AG09319 (cell line): ENCODE measurements at regions not wholly inside any gene's neighbourhood (a gene's known extent, or its start where the extent isn't known, plus 50 kb on each side); places are given as distances from the start of the nearest gene placed in this dataset.

Experiments
- DNase-seq: peaks from one replicate; pipeline ENCODE4 v3.0.0-alpha.2; 2010; ENCODE audit warnings: low read depth; ENCODE audit errors: extremely low read depth
- TF ChIP-seq, protein P1 (sequence below): IDR thresholded peaks from 2 replicates; pipeline ENCODE4 v1.5.1; 2011; ENCODE audit warnings: low read depth, mild to moderate bottlenecking, inconsistent platforms, low read length, moderate library complexity

DNA sequence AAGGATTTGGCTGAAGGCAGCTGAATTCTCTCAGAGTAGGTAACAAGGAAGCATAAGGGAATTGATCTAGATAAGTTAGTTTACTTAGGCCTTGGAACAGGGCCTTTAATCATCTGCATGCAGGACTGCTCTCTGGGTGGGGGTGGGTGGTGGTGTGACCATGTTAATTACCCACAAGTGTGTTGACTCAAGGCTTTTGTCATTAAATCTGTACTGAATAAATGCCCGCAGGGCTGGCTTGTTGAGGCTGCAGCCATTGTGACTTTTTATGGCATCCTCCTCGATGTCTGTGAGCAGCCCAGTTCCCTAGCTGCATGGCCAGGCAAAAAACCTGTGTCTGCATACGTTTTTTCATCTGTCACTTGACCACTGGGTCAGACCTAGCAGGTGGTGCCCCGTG, 63.5 kb upstream of the ASCC3 start:
- TF ChIP-seq, protein P1, sequence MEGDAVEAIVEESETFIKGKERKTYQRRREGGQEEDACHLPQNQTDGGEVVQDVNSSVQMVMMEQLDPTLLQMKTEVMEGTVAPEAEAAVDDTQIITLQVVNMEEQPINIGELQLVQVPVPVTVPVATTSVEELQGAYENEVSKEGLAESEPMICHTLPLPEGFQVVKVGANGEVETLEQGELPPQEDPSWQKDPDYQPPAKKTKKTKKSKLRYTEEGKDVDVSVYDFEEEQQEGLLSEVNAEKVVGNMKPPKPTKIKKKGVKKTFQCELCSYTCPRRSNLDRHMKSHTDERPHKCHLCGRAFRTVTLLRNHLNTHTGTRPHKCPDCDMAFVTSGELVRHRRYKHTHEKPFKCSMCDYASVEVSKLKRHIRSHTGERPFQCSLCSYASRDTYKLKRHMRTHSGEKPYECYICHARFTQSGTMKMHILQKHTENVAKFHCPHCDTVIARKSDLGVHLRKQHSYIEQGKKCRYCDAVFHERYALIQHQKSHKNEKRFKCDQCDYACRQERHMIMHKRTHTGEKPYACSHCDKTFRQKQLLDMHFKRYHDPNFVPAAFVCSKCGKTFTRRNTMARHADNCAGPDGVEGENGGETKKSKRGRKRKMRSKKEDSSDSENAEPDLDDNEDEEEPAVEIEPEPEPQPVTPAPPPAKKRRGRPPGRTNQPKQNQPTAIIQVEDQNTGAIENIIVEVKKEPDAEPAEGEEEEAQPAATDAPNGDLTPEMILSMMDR: no peak
- DNase-seq: no peak

DNA sequence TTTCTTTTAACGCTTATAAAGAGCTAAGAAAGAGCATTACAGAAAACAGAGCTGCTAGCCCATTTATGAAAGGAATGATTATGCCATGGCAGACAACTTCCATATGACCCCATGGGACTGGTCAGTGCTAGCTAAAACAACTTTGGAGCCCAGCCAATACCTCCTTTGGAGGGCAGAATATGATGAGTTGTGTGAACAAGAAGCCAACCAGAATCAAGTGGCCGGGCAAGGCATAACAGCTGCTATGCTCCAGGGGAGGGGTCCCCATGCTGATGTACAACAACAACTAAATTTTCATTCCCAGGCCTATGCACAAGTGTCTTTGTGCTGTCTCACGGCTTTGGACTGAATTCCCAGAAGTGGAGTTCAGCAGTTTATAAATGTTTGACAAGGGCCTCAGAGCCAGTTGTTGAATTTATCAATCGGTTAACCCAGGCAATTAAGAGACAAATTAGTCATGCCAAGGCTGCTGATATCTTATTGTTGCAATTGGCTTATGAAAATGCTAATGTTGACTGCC, 65.0 kb upstream of the ASCC3 start:
- DNase-seq: no peak
- TF ChIP-seq, protein P1: no peak

DNA sequence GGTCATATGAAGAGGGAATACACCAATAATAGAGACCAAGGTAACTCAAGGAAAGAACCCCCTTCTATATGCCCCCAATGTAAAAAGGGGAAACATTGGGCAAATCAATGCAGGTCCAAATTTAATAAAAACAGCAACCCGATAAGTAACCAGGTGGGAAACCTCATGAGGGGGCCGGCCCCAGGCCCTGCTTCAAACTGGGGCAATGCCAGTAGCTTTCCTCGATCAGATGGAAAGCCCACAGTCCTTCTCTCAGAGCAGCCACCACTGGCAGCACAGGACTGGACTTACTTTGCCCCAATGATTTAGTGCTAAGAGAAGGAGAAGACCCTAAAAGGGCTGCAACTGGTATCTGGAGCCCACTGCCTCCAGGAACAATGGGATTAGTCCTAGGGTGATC, 65.6 kb upstream of the ASCC3 start:
- DNase-seq: no peak
- TF ChIP-seq, protein P1: no peak

DNA sequence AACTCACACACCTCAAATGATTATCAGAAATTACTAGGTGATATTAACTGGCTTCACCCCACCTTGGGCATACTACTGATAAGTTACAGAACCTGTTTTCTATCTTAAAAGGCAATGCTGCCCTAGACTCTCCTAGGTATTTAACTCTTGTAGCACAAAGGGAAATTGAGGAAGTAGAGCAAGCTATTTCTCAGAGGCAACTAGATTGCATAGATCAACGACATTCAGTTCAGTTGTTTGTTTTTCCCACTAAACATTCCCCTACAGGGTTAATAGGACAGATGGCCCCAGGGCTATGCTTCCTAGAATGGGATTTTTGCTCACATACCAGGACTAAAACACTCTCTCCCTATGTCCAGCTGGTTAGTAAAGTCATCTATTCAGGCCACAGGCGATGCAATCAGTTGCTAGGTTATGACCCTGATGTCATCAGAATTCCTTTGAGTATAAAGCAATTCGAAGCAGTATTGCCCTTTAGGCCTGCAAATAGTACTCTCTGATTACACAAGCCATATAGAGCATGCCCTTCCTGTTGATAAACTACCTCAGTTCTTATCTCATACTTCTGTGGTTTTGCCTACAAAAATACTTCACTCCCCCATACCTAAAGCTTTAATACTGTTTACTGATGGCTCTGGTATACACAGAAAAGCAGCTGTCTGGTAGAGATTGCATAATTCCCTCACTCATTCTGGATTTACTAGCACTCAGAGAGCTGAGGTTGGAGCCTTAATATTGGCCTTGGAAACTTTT, 67.4 kb upstream of the ASCC3 start:
- DNase-seq: no peak

DNA sequence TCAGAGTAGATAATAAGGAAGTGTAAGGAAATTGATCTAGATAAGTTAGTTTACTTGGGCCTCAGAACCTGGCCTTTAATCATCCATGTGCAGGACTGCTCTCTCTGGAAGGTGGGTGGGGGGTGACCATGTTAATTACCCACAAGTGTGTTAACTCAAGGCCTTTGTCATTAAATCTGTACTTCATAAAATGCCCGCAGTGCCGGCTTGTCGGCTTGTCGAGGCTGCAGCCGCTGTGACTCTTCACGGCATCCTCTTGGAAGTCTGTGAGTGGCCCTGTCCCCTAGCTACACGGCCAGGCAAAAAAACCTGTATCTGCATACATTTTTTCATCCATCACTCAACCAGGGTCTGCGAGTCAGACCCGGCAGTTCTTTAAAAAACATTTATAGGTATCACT, 70.9 kb upstream of the ASCC3 start:
- TF ChIP-seq, protein P1: no peak
- DNase-seq: no peak

More for the DNA sequence above, 67.4 kb upstream of the ASCC3 start:
- TF ChIP-seq, protein P1: no peak

DNA sequence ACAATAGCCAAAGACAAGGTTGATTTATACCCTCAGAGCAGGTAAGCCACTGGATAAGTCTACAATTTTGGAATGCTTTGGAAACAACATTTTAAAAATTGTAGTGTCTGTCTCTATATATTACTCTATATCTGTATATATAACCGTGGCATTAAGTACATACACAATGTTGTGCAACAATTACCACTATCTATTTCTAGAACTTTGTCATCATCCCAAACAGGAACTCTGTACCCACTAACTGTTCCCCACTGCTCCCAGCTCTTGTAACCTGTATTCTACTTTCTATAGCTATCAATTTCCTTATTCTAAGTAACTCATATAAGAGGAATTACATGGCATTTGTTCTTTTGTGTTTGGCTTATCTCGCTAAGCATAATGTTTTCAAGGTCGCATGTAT, 78.2 kb upstream of the ASCC3 start:
- DNase-seq: no peak
- TF ChIP-seq, protein P1: no peak

DNA sequence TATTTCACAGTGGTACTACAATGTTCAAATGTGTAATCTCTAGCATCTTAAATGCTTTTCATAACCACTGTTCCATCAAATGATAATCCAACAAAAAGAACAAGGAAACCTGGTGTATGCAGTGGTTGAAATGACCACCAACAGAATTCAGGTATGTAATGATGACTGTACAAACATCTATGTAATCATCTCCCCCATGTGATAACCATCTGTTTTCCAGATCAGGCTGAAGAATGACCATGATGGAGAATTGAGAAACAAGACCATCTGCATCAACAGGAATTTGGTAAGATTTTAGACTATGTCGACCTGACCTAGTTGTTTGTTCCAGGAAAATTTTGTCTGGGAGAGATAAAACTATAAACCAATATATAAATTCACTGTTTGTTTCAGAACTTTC, 81.3 kb upstream of the ASCC3 start:
- DNase-seq: no peak
- TF ChIP-seq, protein P1: no peak
